SU-DHL-6 (cell line): ENCODE measurements at regions not wholly inside any gene's neighbourhood (a gene's known extent, or its start where the extent isn't known, plus 50 kb on each side); places are given as distances from the start of the nearest gene placed in this dataset.

Experiments
- CTCF ChIP-seq: fragments of 200-600 bp; sonication (generic); IDR thresholded peaks from one replicate; pipeline ENCODE4 v1.5.1; 2017; ENCODE audit warnings: antibody characterized with exemption, mild to moderate bottlenecking, low read length, moderate library complexity; ENCODE audit not compliant: insufficient read depth, poor library complexity, severe bottlenecking
- EZH2phosphoT487 ChIP-seq: fragments of 200-600 bp; sonication (generic), shearing (Covaris generic); conservative IDR thresholded peaks from 2 replicates; pipeline ENCODE4 v1.6.1; 2018; ENCODE audit warnings: mild to moderate bottlenecking, antibody characterized with exemption, low read length, moderate library complexity, mixed read lengths

GRCh38 chr14:82134411-82134810, 600.8 kb upstream of the SEL1L start:
- TF ChIP-seq CTCF (no peak), EZH2phosphoT487 (no peak)
